KMS-11 (cell line): ENCODE measurements at regions not wholly inside any gene's neighbourhood (a gene's known extent, or its start where the extent isn't known, plus 50 kb on each side); places are given as distances from the start of the nearest gene placed in this dataset.

Source experiments
- H2AFZ ChIP-seq: fragments of 200-600 bp; sonication (generic); 2 replicates; pipeline ENCODE4 v1.6.1; 2016; ENCODE audit warnings: antibody characterized with exemption, mixed run types, low read depth
- H3K27ac ChIP-seq: fragments of 200-600 bp; sonication (generic); 2 replicates; pipeline ENCODE4 v1.6.1; 2016; ENCODE audit warnings: mild to moderate bottlenecking, mixed run types
- H3K27me3 ChIP-seq: fragments of 200-600 bp; sonication (generic); 2 replicates; pipeline ENCODE4 v1.6.1; 2017; ENCODE audit warnings: mild to moderate bottlenecking, low read depth, mixed run types, moderate library complexity; ENCODE audit not compliant: insufficient read depth
- H3K36me3 ChIP-seq: fragments of 200-600 bp; sonication (generic); 2 replicates; pipeline ENCODE4 v1.6.1; 2017; ENCODE audit warnings: mild to moderate bottlenecking, mixed run types; ENCODE audit not compliant: insufficient read depth
- H3K4me1 ChIP-seq: fragments of 200-600 bp; sonication (generic); 2 replicates; pipeline ENCODE4 v1.6.1; 2016; ENCODE audit warnings: mild to moderate bottlenecking, low read depth, mixed run types; ENCODE audit not compliant: poor library complexity, severe bottlenecking
- H3K4me2 ChIP-seq: fragments of 200-600 bp; sonication (generic); 2 replicates; pipeline ENCODE4 v1.7.0; 2016; ENCODE audit warnings: mild to moderate bottlenecking, mixed run types
- H3K4me3 ChIP-seq: fragments of 200-600 bp; sonication (generic); IDR thresholded peaks from 2 replicates; pipeline ENCODE4 v1.6.1; 2017; ENCODE audit warnings: low read depth, low read length, mixed read lengths; ENCODE audit not compliant: insufficient read depth
- H3K79me2 ChIP-seq: fragments of 200-600 bp; sonication (generic); 2 replicates; pipeline ENCODE4 v1.6.1; 2016; ENCODE audit warnings: low read depth, mixed run types; ENCODE audit not compliant: insufficient read depth
- H3K9ac ChIP-seq: fragments of 200-600 bp; sonication (generic); 2 replicates; pipeline ENCODE4 v1.6.1; 2016; ENCODE audit warnings: mild to moderate bottlenecking, mixed run types
- H4K20me1 ChIP-seq: fragments of 200-600 bp; sonication (generic); 2 replicates; pipeline ENCODE4 v1.6.1; 2016; ENCODE audit warnings: mild to moderate bottlenecking, mixed run types; ENCODE audit not compliant: insufficient read depth
- TF ChIP-seq, protein P1 (sequence below): fragments of 200-600 bp; sonication (generic); conservative IDR thresholded peaks from 2 replicates; pipeline ENCODE4 v1.6.1; 2017; ENCODE audit warnings: low read depth, mild to moderate bottlenecking, antibody characterized with exemption, low read length, moderate library complexity, mixed read lengths

DNA sequence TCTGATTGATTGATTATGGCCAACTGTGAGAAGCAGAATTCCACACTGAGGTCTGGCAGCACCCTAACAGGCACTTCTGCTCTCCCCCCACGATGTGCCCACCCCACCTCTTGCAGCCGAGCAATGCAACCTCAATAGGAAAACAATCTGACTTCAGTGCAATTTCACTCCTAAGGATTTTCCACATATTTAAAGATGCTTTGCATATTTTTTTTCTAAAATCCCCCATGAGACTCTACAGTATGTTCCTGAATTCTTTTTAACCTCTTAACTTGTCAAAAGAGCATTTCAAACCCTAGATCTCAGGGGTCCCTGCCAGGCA, 243.1 kb downstream of the AUH start:
- TF ChIP-seq, protein P1, sequence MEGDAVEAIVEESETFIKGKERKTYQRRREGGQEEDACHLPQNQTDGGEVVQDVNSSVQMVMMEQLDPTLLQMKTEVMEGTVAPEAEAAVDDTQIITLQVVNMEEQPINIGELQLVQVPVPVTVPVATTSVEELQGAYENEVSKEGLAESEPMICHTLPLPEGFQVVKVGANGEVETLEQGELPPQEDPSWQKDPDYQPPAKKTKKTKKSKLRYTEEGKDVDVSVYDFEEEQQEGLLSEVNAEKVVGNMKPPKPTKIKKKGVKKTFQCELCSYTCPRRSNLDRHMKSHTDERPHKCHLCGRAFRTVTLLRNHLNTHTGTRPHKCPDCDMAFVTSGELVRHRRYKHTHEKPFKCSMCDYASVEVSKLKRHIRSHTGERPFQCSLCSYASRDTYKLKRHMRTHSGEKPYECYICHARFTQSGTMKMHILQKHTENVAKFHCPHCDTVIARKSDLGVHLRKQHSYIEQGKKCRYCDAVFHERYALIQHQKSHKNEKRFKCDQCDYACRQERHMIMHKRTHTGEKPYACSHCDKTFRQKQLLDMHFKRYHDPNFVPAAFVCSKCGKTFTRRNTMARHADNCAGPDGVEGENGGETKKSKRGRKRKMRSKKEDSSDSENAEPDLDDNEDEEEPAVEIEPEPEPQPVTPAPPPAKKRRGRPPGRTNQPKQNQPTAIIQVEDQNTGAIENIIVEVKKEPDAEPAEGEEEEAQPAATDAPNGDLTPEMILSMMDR, result no peak
- H4K20me1 ChIP-seq, result no peaks in the 10 kb centered on the region
- H3K9ac ChIP-seq, result no peak overlapping the region
- no peaks in the 10 kb centered on the region for H3K36me3 ChIP-seq
- H2AFZ ChIP-seq, result no peak overlapping the region
- no peaks in the 10 kb centered on the region for H3K27me3 ChIP-seq
- no peaks in the 10 kb centered on the region for H3K79me2 ChIP-seq
- peaks cover 3% of the 10 kb centered on the region for H3K4me1 ChIP-seq
- no peak overlapping the region for H3K4me3 ChIP-seq
- H3K27ac ChIP-seq, result no peak overlapping the region
- no peak overlapping the region for H3K4me2 ChIP-seq

DNA sequence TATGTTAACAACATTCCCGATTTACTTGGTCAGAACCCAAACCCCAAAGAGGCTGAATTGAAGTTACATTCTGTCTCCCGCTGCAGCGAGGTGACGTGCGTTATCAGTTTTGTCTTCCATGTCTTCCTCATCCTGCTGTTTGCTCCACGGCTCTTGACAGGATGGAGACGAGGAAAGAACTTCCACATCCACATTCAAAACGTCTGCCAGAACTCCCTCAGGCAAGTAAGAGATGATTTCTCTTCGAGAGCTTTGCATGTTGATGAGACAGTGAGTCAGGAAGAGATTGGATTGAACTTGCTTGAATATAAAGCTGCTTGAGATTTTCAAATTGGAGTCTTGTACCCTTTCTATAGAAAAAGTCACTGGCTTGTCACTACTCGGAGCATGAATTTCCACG, 242.6 kb downstream of the AUH start:
- Histone ChIP-seq H4K20me1 (no peaks in the 10 kb centered on the region), H3K4me3 (no peak overlapping the region), H3K4me1 (peaks cover 3% of the 10 kb centered on the region), H3K36me3 (no peaks in the 10 kb centered on the region), H3K9ac (no peak overlapping the region), H3K79me2 (no peaks in the 10 kb centered on the region), H3K27me3 (no peaks in the 10 kb centered on the region), H3K4me2 (no peak overlapping the region), H2AFZ (no peak overlapping the region), H3K27ac (no peak overlapping the region)
- TF ChIP-seq, protein P1, result no peak

DNA sequence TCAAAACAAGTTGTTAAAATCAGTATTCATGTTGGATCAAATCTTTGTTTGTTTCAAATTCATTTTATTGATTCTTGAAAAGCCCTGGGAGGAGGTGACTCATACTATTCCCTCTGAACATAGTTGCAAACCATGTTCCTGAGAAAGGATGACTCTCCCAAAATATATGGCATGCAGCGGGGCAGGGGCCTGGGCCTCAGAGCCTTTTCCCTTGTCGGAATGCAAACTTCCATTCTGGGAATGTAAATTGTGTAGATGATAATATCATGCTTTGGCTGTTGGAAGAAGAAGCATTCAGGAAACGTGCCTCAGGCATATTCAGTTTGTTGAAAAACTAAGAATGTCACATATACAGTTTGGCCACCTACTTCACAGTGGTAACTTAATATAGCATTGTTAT, 242.0 kb downstream of the AUH start:
- Histone ChIP-seq H4K20me1 (no peaks in the 10 kb centered on the region), H3K36me3 (no peaks in the 10 kb centered on the region), H3K27ac (no peak overlapping the region), H3K4me3 (no peak overlapping the region), H3K9ac (no peak overlapping the region), H3K4me2 (no peak overlapping the region), H3K79me2 (no peaks in the 10 kb centered on the region), H3K4me1 (peaks cover 3% of the 10 kb centered on the region), H2AFZ (no peak overlapping the region), H3K27me3 (no peaks in the 10 kb centered on the region)
- TF ChIP-seq, protein P1, result no peak

DNA sequence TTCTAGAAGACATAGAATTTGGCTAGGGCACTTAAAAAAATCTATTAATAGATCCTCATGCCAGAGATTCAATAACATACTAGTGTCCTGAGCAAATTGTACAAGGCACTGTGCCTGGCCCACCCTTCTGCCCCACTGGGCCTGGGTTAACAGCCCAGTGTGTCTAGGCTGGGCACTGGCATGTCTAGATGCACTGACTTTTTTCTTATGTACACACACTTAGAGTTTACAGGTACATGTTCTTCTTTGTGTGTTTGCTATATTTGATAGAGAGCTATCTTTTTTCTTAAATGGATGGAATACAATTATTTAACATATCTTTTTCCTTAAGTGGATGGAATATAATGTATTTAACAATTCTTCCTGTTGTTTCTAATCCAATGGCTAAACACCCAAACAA, 241.5 kb downstream of the AUH start:
- Histone ChIP-seq H3K4me1 (peaks cover 3% of the 10 kb centered on the region), H3K9ac (no peak overlapping the region), H2AFZ (no peak overlapping the region), H3K79me2 (no peaks in the 10 kb centered on the region), H3K36me3 (no peaks in the 10 kb centered on the region), H3K4me3 (no peak overlapping the region), H3K27me3 (no peaks in the 10 kb centered on the region), H4K20me1 (no peaks in the 10 kb centered on the region), H3K27ac (no peak overlapping the region), H3K4me2 (no peak overlapping the region)
- TF ChIP-seq, protein P1, result no peak

DNA sequence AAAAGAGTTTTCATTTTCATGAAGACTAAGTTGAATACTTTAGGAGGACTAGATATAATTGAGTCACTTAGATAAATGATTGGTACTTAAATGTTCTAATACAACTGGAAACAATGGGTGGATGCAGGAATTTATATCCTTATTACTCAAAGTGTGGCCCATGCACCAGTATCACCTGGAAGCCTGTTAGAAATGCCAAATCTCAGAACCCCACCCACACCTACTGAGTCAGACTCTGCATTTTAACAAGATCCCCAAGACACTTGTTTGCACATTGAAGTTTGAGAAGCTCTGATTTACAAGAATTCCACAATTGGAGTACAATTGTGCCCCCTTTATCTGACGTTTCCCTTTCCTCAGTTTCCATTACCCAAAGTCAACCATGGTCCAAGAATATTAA, 239.0 kb downstream of the AUH start:
- H3K4me2 ChIP-seq, result no peak overlapping the region
- no peaks in the 10 kb centered on the region for H3K79me2 ChIP-seq
- H4K20me1 ChIP-seq, result no peaks in the 10 kb centered on the region
- H3K36me3 ChIP-seq, result no peaks in the 10 kb centered on the region
- TF ChIP-seq, protein P1, result no peak
- H2AFZ ChIP-seq, result no peak overlapping the region
- no peak overlapping the region for H3K4me3 ChIP-seq
- H3K4me1 ChIP-seq, result no peaks in the 10 kb centered on the region
- no peak overlapping the region for H3K27ac ChIP-seq
- no peaks in the 10 kb centered on the region for H3K27me3 ChIP-seq
- no peak overlapping the region for H3K9ac ChIP-seq
